ENCODE measurements at regions not wholly inside any gene's neighbourhood (a gene's known extent, or its start where the extent isn't known, plus 50 kb on each side); places are given as distances from the start of the nearest gene placed in this dataset.

DNA sequence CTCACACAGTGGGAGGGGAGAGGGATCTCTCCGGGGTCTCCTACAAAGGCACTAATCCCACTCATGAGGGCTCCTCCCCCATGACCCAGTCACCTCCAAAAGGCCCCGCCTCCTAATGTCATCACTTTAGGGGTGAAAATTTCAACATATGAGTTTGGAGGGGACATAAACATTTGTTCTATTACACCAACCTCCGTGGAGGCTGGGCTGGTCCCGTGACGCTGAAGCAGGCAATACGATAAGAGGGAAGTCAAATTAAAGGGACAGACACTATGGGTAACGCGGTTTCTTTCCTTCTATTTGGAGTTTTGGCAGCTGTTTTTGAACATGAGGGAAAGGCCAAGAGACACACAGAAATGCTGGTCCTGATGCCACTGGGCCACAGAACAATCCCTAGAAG is 175.7 kb upstream of the VASH1 start:
- H3K27me3 Mint-ChIP-seq, result peaks cover 9% of the 10 kb centered on the region
- H3K4me1 Mint-ChIP-seq, result no peaks in the 10 kb centered on the region
- H3K4me3 Mint-ChIP-seq, result no peak overlapping the region
- H3K9me3 Mint-ChIP-seq, result peaks cover 0 to 3% (median 0%) of the 10 kb centered on the region in 3 donors
- no peak overlapping the region for H3K27ac Mint-ChIP-seq
- no peaks in the 10 kb centered on the region for H3K36me3 Mint-ChIP-seq

- H3K4me3 Mint-ChIP-seq, result no peak overlapping the region
- H3K9me3 Mint-ChIP-seq, result peaks cover 0 to 3% (median 0%) of the 10 kb centered on the region in 3 donors
Measured at GRCh38 chr14:76589246-76589645, 172.0 kb upstream of the VASH1 start.

GRCh38 chr14:76591266-76591665 is 170.0 kb upstream of the VASH1 start:
- H3K27me3 Mint-ChIP-seq, result peaks cover 18% of the 10 kb centered on the region

More at GRCh38 chr14:76589246-76589645, 172.0 kb upstream of the VASH1 start:
- peaks cover 17% of the 10 kb centered on the region for H3K27me3 Mint-ChIP-seq
- no peak overlapping the region for H3K27ac Mint-ChIP-seq
- H3K4me1 Mint-ChIP-seq, result no peaks in the 10 kb centered on the region
- H3K36me3 Mint-ChIP-seq, result no peaks in the 10 kb centered on the region

DNA sequence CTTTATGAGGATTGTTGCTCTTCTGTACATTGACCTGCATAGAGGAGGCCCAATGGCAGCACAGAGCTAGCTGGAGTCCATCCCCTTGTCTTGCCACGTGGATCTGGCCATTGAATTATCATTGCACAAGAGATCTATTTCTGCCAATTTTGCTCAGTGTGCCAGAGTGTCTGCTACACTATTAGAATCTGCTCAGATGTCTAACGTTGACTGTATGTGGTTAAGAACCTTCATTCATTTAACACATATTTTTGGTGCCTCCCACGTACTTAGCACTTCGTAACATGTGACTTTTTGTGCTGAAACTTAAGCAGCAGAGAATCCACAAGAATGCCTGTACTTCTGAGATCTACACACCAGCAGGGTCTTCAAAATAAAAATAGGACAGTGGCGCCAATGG is 166.0 kb upstream of the VASH1 start:
- no peaks in the 10 kb centered on the region for H3K9me3 Mint-ChIP-seq
- peaks cover 14% of the 10 kb centered on the region for H3K27me3 Mint-ChIP-seq
- H3K36me3 Mint-ChIP-seq, result no peaks in the 10 kb centered on the region
- no peak overlapping the region for H3K4me3 Mint-ChIP-seq
- H3K27ac Mint-ChIP-seq, result no peak overlapping the region
- no peaks in the 10 kb centered on the region for H3K4me1 Mint-ChIP-seq

More at GRCh38 chr14:76591266-76591665, 170.0 kb upstream of the VASH1 start:
- Mint-ChIP-seq H3K27ac (peak overlapping the region in 1 of 3 donors; percentile 84), H3K9me3 (peaks cover 0 to 3% (median 0%) of the 10 kb centered on the region in 3 donors), H3K4me3 (no peak overlapping the region), H3K36me3 (no peaks in the 10 kb centered on the region), H3K4me1 (no peaks in the 10 kb centered on the region)

DNA sequence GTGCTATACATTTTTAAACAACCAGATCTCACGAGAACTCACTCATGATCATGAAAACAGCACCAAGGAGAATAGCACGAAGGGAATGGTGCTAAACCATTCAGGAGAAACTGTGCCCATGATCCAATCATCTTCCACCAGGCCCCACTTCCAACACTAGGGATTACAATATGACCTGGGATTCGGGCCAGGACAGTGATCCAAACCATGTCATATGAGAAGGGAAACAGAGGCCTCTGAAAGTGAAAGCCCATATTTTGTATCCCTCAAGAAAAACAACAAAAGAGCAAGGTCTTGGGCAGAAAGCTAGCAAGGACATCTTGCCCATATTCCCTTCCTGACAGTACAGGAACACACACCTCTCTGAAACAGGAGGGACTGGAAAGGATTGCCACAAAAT is 163.9 kb upstream of the VASH1 start:
- Mint-ChIP-seq H3K27me3 (peaks cover 7% of the 10 kb centered on the region), H3K9me3 (peaks cover 0 to 3% (median 1%) of the 10 kb centered on the region in 3 donors), H3K4me3 (no peak overlapping the region), H3K4me1 (peaks cover 0 to 1% (median 0%) of the 10 kb centered on the region in 3 donors), H3K27ac (no peak overlapping the region), H3K36me3 (no peaks in the 10 kb centered on the region)

- peaks cover 6% of the 10 kb centered on the region for H3K27me3 Mint-ChIP-seq
- H3K4me3 Mint-ChIP-seq, result no peak overlapping the region
- H3K4me1 Mint-ChIP-seq, result peaks cover 0 to 4% (median 0%) of the 10 kb centered on the region in 3 donors
- H3K36me3 Mint-ChIP-seq, result no peaks in the 10 kb centered on the region
- H3K9me3 Mint-ChIP-seq, result peaks cover 0 to 3% (median 1%) of the 10 kb centered on the region in 3 donors
- no peak overlapping the region for H3K27ac Mint-ChIP-seq
Measured at GRCh38 chr14:76599141-76599540, 162.1 kb upstream of the VASH1 start.

- Mint-ChIP-seq H3K4me1 (peaks cover 0 to 4% (median 0%) of the 10 kb centered on the region in 3 donors), H3K36me3 (no peaks in the 10 kb centered on the region), H3K4me3 (no peak overlapping the region), H3K9me3 (peaks cover 0 to 3% (median 1%) of the 10 kb centered on the region in 3 donors), H3K27ac (no peak overlapping the region), H3K27me3 (peaks cover 6% of the 10 kb centered on the region)
Measured at GRCh38 chr14:76599559-76600287, 161.5 kb upstream of the VASH1 start.

DNA sequence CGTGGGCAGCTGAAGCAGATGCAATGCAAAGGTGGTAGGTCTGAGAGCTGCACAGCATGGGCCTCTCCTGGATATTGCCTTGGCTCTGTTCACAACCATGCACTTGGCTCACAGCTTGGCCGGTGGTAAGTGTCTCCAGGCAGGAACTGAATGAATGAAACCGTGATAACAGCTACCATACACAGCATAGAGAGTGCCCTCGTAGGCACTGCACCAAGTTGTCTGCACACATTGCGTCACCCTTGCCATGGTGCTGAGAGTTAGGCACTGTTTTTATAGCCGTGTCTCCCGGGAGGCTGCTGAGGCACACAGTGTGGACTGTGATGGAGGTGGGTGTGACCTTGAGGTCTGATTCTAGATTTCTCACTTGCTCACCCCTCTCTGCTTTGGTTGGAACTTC is 157.6 kb upstream of the VASH1 start:
- peaks cover 0 to 3% (median 1%) of the 10 kb centered on the region in 3 donors for H3K9me3 Mint-ChIP-seq
- peaks cover 5% of the 10 kb centered on the region for H3K27me3 Mint-ChIP-seq
- H3K4me1 Mint-ChIP-seq, result peaks cover 0 to 4% (median 0%) of the 10 kb centered on the region in 3 donors
- no peak overlapping the region for H3K4me3 Mint-ChIP-seq
- no peak overlapping the region for H3K27ac Mint-ChIP-seq
- H3K36me3 Mint-ChIP-seq, result no peaks in the 10 kb centered on the region

GRCh38 chr14:76607510-76607909 is 153.8 kb upstream of the VASH1 start:
- peaks cover 6% of the 10 kb centered on the region for H3K27me3 Mint-ChIP-seq
- H3K36me3 Mint-ChIP-seq, result no peaks in the 10 kb centered on the region
- peaks cover 0 to 4% (median 0%) of the 10 kb centered on the region in 3 donors for H3K9me3 Mint-ChIP-seq
- no peak overlapping the region for H3K4me3 Mint-ChIP-seq
- no peak overlapping the region for H3K27ac Mint-ChIP-seq
- peaks cover 0 to 3% (median 0%) of the 10 kb centered on the region in 3 donors for H3K4me1 Mint-ChIP-seq

GRCh38 chr14:76612654-76613053 is 148.6 kb upstream of the VASH1 start:
- Mint-ChIP-seq H3K27me3 (peaks cover 9% of the 10 kb centered on the region), H3K4me3 (no peak overlapping the region)

GRCh38 chr14:76613616-76614015 is 147.7 kb upstream of the VASH1 start:
- H3K36me3 Mint-ChIP-seq, result no peaks in the 10 kb centered on the region
- no peak overlapping the region for H3K27ac Mint-ChIP-seq
- H3K4me3 Mint-ChIP-seq, result no peak overlapping the region
- H3K9me3 Mint-ChIP-seq, result peaks cover 0 to 22% (median 14%) of the 10 kb centered on the region in 3 donors
- H3K4me1 Mint-ChIP-seq, result no peaks in the 10 kb centered on the region
- peaks cover 9% of the 10 kb centered on the region for H3K27me3 Mint-ChIP-seq

More at GRCh38 chr14:76612654-76613053, 148.6 kb upstream of the VASH1 start:
- no peaks in the 10 kb centered on the region for H3K4me1 Mint-ChIP-seq
- peaks cover 0 to 15% (median 14%) of the 10 kb centered on the region in 3 donors for H3K9me3 Mint-ChIP-seq
- no peaks in the 10 kb centered on the region for H3K36me3 Mint-ChIP-seq
- no peak overlapping the region for H3K27ac Mint-ChIP-seq

DNA sequence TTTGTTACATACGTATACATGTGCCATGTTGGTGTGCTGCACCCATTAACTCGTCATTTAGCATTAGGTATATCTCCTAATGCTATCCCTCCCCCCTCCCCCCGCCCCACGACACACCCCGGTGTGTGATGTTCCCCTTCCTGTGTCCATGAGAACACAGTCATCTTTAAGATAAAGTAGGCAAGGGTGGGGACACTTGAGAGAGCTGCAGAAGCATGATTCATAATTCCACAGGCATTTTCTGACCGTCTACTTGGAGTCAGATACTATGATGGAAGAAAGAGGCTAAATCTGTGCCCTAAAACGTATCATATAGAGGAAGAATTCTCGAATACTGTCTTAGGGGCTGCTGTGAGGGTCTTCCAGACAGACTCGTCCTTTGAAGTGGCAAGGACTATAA is 145.9 kb upstream of the VASH1 start:
- Mint-ChIP-seq H3K9me3 (peaks cover 3 to 27% (median 15%) of the 10 kb centered on the region in 3 donors), H3K4me1 (no peaks in the 10 kb centered on the region), H3K27ac (no peak overlapping the region), H3K4me3 (no peak overlapping the region), H3K27me3 (peaks cover 7% of the 10 kb centered on the region), H3K36me3 (no peaks in the 10 kb centered on the region)

DNA sequence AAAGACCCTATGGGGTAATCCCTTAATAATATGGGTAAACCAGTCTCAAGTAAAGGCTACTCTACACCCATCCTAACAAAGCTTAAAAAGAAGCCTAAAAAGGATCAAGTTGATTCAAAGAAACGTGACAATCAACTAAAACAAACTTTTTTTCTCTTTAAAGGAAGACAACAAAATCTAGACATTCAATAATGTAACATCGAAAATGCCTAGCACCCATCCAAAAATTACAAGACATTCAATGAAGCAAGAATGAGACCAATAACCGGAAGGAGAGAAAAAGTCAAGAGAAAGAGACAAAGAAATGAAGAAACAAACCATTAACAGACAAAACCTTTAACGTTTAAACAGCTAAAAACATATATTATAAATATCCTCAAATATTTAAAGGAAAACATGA is 143.8 kb upstream of the VASH1 start:
- Mint-ChIP-seq H3K27me3 (peaks cover 5% of the 10 kb centered on the region), H3K4me3 (no peak overlapping the region), H3K9me3 (peaks cover 3 to 27% (median 15%) of the 10 kb centered on the region in 3 donors), H3K4me1 (no peaks in the 10 kb centered on the region), H3K27ac (no peak overlapping the region), H3K36me3 (no peaks in the 10 kb centered on the region)

DNA sequence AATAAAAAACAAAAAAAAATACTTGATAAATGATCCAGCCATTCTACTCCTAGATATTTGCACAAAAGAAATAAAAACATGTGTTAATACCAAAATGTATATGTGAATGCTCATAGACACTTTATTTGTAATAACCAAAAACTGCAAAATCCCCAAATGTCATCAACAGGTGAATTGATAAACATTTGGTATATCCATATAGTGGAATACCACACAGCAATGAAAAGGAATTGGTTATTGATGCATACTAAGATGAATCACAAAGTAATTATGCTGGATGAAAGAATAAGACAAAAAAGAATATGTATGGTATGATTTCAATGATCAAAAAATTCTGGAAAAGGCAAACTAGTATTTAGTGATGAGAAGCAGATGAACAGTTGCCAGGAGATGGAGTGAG is 124.7 kb upstream of the VASH1 start:
- H3K36me3 Mint-ChIP-seq, result peaks cover 2% of the 10 kb centered on the region
- no peak overlapping the region for H3K4me3 Mint-ChIP-seq
- peaks cover 0 to 11% (median 5%) of the 10 kb centered on the region in 3 donors for H3K9me3 Mint-ChIP-seq
- peaks cover 8% of the 10 kb centered on the region for H3K27me3 Mint-ChIP-seq
- no peak overlapping the region for H3K27ac Mint-ChIP-seq
- H3K4me1 Mint-ChIP-seq, result no peaks in the 10 kb centered on the region

GRCh38 chr14:76638841-76639240 is 122.4 kb upstream of the VASH1 start:
- Mint-ChIP-seq H3K27me3 (peaks cover 10% of the 10 kb centered on the region), H3K9me3 (peaks cover 0 to 11% (median 5%) of the 10 kb centered on the region in 3 donors), H3K27ac (no peak overlapping the region), H3K4me3 (no peak overlapping the region), H3K36me3 (peaks cover 2% of the 10 kb centered on the region), H3K4me1 (no peaks in the 10 kb centered on the region)

Data from IgD-negative memory B cell (primary cell).